Hematopoietic multipotent progenitor cell treated with erythropoietin and hydrocortisone succinate and interleukin-3 and kit ligand, for 4 days (in vitro differentiated cells): ENCODE measurements at regions not wholly inside any gene's neighbourhood (a gene's known extent, or its start where the extent isn't known, plus 50 kb on each side); places are given as distances from the start of the nearest gene placed in this dataset.
"Not testable (repeated sequence)": the region's sequence is repeated elsewhere in the genome, so short reads cannot be mapped to it uniquely, and the experiment has no call there.

Source experiments
- DNase-seq: peaks from one replicate; pipeline ENCODE4 v3.0.0-alpha.2; 2015

DNA sequence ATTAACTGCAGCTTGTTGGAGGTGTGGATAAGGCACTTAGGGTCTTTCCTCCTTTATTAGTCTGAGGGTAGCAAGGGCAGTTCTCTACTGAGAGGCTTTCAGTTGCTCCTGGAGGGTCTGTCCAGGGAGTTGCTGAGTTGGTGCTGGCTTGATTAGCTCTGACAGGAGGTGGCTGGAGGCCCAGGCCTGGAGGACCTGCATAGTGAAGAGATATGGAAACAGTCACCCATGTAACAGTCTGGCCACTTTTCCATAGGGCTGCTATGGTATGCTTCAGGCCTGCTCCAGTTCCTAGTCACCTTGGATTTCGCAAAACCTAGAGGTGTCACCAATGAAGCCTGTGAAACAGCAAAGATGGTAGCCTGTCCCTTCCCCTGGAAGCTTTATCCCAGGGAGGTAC is 143.3 kb upstream of the SLC38A2 start:
- DNase-seq = no peak

DNA sequence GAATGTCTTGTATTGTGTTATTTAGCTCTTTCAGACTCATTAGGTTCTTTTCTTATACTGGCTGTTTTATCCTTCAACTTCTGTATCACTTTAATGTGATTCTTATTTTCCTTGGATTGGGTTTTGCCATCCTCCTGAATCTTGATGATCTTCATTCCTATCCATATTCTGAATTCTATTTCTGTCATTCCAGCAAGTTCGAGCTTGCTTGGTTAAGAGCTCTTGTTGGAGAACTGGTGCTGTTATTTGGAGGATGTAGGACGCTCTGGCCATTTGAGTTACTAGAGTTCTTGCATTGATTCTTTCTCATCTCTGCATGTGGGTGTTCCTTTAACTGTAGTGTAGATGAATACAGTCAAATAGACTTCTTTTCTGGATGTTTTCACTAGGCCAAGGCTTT is 142.3 kb upstream of the SLC38A2 start:
- DNase-seq = no peak

DNA sequence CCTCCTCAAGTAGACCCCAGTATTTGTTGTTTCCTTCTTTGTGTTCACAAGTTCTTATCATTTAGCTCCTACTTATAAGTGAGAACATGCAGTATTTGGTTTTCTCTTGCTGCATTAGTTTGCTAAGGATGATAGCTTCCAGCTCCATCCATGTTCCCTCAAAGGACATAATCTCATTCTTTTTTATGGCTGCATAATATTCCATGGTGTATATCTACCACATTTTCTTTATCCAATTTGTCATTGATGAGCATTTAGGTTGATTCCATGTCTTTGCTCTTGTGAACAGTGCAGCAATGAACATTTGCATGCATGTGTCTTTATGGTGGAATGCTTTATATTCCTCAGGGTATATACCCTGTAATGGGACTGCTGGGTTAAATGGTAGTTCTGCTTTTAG is 137.7 kb upstream of the SLC38A2 start:
- DNase-seq = not testable (repeated sequence)

DNA sequence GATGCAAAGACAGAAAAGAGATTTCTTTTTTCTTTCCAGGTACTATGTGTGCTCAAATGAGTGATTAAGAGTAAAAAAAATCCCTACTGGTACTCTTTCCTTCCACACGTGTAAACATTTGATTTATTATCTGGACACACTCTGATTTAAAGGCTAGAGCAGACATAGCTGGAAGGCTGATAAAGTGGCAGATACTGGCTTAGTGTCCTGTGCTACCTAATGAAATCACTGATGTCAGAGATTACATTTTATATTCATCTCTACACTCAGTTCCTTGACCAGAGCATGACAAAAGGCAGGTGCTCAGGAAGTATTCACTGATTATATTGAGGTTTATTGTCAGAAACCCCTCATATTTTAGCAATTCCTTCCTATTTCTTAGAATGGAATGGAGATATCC is 136.6 kb upstream of the SLC38A2 start:
- DNase-seq = no peak

DNA sequence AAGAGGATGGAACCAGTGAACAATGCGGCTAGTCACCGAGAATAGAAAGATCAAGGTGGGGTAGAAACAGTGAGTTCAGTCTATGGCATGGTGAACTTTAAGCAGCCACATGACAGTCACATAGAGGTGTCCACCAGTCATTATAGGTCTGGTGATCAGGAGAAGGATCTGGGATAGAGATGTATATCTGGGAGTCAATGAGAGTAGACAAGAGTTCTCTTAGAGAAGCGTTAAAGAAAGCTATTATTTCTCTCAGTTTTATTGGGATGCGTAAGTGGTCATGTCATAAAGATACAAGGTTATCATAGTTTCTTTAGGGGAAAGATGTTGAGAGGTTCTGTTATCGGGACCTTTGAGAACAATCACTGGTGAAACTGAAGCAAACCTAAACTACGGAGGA is 136.1 kb upstream of the SLC38A2 start:
- DNase-seq = no peak

DNA sequence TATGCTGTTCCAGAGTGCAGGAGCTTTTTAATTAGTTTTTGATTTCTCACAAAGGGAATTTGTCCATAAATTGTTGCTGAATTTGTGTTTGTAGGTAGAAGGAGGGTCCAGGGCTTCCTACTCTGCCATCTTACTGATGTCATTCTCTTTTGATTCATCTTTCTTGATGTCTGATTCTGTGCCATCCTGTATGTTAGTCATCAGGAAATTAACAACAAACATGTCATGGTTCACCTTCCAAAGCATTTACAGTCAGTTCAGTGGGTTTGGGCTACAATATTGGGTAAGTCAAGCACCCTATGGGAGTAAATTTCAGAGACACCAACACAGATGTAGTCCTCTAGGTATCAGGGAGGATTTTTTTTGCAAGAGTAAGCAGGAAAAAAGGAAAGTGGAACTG is 135.2 kb upstream of the SLC38A2 start:
- no peak for DNase-seq

DNA sequence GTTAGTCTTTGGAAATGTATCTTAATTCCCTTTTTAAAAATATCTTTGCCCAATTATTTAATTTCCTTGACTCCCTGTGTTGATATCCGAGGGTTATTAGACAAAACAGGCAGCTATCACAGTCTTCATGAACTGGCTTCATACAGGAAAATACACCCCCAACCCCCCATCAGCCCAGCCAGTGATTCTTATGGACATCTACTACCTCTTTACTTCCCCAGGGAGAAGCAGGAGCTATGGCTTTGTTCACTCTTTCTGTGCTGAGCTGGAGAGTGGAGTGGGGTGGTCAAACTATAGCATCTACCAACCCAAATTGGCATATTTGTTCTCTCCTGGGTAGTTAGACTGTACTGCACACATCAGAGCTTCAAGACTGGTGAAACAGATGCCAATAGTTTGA is 134.4 kb upstream of the SLC38A2 start:
- DNase-seq = no peak

DNA sequence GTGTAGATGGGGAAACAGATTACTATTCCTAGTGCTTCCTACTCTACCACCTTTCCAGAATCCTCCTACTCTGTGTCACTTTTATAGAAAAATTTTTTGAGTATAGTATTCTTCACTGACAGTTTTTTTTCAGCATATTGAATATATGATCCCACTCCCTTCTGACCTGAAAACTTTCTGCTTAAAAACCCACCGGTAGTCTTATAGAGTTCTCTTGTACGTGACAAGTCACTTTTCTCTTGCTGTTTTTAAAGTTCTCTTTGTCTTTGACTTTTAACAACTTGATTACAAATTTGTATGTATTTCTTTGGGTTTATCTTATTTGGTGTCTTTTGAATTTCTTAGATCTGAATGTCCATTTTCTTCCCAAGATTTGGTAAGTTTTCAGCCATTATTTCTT is 133.6 kb upstream of the SLC38A2 start:
- no peak for DNase-seq

DNA sequence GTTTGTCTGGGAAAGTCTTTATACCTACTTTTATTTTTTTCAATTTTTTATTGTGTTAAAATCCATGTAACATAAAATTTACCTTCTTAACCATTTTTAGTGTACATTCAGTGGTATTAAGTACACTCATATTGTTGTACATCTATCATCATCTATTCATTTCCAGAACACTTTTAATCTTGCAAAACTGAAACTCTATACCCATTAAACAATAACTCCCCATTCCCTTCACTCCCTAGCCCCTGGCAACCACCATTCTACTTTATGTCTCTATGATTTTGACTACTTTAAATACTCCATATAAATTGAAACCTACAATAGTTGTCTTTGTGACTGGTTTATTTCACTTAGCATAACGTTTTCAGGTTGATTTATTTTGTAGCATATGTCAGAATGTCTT is 131.9 kb upstream of the SLC38A2 start:
- DNase-seq = no peak

DNA sequence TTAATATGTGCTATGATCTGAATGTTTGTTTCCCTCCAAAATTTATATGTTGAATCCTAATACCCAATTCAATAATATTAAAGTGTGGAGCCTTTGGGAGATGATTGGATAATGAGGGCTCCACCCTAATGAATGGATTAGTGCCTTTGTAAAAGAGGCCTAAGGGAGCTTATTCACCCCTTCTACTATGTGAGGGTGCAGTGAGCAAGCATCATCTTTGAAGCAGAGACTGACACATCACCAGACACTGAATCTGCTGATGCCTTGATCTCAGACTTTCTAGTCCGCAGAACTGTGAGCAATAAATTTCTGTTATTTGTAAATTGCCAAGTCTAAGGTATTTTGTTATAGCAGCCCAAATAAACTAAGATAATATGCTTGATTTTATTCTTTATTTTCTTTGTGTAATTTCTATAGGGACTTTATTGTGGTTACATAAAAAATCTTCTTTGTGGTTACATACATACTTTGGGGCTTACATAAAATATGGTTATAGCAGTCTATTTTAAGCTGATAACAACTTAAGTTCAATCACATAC is 131.1 kb upstream of the SLC38A2 start:
- DNase-seq = no peak

DNA sequence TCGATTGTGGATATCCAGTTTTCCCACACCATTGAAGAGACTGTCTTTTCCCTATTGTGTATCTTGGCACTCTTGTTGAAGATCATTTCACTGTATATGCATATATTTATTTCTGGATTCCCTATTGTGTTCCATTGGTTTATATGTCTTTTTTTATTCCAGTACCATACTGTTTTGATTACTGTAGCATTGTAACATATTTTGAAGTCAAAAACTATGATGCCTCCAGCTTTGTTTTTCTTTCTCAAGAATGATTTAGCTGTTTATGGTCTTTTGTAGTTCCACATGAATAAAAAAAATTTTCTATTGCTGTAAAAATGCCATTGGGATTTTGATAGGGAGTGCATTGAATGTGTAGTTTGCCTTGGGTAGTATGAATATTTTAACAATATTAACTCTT is 128.1 kb upstream of the SLC38A2 start:
- no peak for DNase-seq

DNA sequence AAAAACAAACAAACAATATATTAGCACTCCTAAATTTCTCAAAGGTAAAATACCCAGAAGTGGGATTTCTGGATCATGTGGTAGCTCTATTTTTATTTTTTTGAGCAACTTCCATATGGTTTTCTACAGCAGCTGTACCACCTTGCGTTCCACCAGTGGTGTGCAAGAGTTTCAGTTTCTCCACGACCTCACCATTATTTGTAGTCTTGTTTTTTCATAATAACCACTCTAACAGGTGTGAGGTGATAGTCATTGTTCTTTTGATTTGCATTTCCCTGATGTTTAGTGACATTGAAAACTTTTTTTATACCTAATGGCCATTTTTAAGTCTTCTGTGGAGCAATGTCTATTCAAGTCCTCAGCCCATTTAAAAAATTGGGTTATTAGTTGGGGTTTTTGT is 127.3 kb upstream of the SLC38A2 start:
- no peak for DNase-seq

DNA sequence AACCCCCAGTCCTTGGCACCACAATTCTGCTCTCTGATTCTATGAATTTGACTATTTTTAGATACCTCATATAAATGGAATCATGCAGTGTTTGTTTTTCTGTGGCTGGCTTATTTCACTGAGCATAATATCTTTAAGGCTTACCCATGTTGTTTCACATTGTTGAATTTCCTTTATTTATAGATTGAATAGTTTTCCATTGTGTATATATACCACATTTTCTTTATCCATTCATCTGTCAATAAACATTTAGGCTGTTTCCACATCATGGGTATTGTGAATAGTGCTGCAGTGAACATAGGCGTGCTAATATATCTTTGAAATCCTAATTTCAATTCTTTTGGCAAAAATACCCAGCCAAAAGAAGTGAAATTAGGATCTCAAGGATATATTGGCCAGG is 126.7 kb upstream of the SLC38A2 start:
- DNase-seq = no peak

DNA sequence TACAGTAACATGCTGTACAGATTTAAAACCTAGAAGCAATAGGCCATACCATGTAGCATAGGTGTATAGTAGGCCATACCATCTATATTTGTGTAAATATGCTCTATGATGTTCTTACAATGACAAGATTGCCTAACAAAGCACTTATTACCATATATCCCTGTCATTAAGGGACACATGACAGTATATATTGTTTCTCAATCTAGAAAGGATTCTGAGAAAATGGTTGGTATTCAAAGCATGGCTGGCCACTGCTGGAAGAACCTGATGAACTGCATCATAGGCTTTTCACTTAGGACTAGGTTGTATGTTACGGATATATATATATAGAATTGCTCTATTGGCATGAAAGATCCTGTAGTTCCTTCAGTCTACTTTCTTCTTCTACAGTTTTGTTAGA is 125.2 kb upstream of the SLC38A2 start:
- no peak for DNase-seq

DNA sequence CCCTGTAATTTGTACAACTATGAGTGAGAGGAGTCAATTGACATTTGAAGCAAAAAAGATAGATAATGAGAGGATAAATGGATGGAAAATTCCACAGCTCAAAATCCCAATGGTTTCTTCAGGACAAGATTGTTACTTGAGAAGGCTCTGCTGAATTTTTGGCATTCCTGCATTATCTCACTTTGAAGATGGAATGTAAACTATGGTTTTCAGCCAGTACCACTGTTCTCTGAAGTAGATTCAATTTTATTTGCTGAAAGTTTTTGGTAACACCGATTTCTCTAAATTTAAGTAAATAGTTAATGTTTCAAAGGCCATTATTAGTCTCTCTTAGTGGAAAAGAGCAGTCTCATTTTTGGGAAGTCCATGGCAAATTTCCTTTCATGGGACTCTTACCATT is 121.9 kb upstream of the SLC38A2 start:
- DNase-seq = no peak

DNA sequence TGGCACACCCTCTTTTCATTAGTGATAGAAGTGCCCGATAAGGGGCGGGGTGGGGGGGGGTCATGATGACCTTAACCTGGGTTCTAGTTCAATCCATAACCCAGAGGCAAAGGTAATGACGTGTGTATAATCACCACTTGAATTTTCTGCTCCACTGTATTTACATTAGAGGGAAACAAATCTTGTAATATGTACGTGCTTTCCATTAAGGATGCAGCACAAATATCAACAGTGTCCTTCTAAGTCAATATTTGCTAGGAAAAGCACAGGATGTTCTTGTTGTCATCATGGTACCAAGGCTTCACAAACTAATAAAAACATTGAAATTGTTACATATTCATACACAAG is 121.2 kb upstream of the SLC38A2 start:
- DNase-seq = no peak

DNA sequence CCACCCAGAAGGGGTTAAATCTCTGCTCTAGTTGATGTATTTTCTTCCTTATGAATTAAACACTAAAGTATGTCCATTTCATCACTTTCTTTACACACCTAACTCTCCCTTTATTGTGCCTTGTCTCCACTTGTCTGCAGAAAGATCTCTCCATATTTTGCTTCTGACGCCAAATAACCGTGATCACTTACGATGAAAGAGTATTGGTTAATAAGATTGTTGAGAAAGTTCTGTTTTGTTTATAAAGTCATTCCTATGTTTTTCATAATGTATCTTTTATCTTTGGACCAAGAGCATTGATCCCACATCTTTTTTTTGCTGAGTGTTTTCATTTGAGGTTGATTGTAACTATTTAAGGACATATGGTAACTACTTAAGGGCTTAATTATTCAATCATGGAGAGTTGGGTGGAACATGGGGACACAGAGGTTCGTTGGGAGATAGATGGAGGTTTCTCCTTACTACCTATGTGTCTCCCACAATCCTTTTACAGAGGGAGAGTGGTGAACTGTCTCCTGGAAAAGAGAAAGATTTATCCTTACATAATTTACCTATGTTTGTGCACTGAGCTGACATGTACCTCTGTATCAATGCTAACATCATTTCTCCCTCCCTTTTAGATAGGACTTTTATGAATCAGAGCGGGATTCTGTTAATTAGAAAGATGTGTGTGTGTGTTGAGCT is 120.7 kb upstream of the SLC38A2 start:
- no peak for DNase-seq

DNA sequence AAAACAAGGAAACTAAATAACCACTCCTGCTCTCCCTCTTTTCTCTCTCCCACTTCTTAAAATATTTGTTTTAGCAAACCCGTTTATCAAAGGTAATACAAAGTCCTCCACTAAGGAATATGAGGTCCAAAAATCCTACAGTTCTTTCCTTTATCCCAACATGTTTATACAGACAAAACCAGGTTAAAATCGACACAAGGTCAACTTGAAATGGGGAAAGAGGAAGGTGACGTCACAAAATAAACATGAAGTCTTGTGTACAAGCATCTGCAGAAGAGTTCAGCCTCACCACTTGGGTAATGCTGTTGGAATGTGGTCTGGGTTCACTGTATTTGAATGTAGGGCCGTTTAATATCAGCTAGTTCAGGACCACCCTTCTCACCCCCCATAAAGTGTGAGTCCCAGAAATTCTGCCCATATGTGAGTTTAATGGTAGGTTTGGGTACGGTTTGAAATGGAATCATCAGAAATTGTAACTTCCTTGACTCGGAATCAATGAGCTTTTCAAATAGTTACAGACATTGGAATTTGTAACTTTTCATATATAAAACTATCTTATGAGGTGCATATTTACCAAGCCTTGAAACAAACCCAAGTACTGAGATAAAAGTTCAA is 120.0 kb upstream of the SLC38A2 start:
- DNase-seq = no peak

DNA sequence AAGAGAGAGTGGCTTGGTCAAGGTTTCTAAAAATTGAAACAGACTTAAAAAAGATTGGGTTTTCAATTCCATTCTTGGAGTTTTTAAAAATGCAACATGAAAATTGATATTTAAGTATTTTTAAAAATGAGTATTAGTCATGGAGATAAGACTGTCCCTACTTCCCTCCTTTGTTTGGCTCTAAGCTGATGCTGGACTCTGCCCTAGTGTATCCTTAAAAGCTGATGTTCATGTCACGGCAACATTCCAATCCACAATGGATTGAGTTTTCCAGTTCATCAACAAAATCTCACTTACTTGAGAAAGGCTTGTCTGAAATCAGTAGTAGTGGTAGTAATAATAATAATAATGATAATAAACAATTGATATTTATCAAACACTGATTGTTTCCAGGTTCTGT is 119.0 kb upstream of the SLC38A2 start:
- DNase-seq = no peak

DNA sequence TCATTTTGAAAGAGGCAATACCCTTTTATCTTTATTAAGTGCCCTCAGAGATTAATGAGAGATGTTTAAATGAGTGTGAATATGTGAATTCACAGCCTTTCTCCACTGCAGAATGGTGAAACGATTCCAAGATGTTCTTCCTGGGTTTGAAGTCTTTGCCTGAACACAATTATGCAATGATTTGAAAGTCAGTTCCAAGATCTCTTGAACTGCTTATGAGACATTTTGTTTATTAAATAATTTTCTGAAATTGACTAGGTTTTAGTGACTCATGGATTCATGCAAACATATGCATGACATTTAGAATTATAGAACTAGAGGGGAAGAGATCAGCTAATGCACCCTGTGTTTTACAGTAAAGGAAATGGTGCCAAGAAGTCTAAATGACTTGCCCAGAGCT is 118.1 kb upstream of the SLC38A2 start:
- DNase-seq = no peak

DNA sequence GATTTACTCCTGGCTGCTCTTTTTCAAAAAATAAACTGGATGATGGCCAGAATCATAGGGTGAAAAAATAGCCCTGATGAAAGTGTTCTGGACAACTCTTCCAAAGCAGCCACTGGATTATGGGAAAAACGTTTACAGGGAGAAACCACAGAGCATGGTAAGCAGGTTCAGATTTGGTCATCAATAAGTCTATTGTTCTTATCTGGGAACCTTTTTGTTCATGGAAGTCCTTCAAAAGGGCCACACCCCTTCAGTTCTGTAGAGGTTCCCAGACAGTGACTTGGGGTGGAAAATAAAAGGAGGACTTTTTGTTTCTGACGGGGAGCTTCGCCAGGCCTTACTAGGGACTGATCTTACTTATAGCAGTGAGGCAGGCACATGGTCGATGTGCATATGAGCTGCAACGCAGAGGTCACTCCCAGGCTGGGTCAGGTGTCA is 117.4 kb upstream of the SLC38A2 start:
- no peak for DNase-seq

DNA sequence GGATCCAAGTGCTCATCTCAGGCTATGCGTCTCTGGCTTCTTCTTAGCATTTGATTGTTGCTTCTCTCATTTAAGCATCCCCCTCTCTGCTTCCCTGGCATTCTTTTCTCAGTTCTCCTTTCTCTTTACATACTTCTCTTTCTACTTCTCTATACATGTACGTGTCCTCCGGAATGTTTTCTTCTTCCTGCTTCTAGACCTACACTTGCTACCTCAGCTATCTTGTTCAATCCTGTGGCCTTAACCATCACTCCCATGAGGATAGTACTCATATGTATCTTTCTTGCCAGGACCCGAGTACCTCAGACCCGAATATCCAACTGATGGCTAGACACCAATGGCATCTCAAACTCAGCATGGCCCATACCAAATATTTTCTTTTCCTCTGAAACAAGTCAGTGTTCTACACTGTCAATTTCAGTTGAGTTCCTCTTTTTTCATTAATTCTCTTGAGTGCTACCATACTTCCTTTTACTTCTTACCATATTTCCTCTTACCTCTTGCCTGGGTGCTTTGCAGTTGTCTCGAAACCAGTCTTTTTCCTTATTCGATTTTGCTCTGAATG is 115.1 kb upstream of the SLC38A2 start:
- peak; percentile 62 for DNase-seq

DNA sequence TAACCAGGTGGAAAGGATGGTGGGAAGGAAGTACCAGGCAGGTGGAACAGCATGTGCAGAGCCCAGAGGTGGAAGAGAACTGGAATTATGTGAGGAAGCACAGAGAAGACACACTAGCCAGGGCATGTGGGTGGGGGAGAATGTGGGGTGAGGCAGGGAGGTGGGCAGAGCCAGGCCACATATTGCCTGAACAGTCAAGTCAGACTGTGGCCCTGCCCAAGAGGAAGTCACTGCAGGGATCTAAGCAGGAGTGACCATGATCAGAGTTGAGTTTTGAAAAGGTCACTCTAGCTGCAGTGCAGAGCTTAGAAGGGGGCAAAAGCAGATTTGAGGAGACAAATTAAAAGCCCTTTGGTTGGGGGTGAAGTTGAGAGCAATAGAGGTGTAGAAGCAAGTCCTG is 114.0 kb upstream of the SLC38A2 start:
- DNase-seq = no peak

DNA sequence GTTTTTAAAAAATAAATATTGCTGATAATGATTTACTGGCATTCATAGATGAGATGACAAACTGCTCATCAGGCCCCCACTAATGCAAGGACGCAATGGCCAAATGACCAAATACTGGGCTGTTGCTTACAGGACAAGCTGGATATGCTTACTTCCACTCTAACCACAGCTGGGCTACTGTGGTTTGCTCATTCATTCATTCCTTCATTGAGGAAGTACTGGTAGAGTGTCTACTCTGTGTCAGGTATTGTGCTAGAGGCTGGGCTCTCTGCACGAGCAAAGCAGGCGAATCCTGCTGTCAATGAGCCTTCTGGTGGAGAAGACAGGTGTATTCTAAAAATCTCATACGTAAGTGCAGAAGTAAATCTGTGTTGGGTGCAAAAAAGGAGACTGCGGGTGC is 113.3 kb upstream of the SLC38A2 start:
- DNase-seq = no peak
